ENCODE measurements at regions not wholly inside any gene's neighbourhood (a gene's known extent, or its start where the extent isn't known, plus 50 kb on each side); places are given as distances from the start of the nearest gene placed in this dataset.

GRCh38 chr13:22111152-22111783 lies 440.4 kb downstream of the FGF9 start:
- POLR2A ChIA-PET, result no interaction called here
- Histone ChIP-seq H3K79me2 (ENCODE audit: control insufficient read depth, insufficient read depth, low read length) (no peaks in the 10 kb centered on the region), H3K27me3 (ENCODE audit: control insufficient read depth in 2 of 2, insufficient read depth in 2 of 2, low read length in 2 of 2) (no peaks in the 10 kb centered on the region), H3K4me1 (ENCODE audit: control insufficient read depth, extremely low read depth, insufficient read depth, low read length) (no peaks in the 10 kb centered on the region), H3K27ac (ENCODE audit: insufficient read depth, low read depth, low read length) (no peak overlapping the region), H2AFZ (ENCODE audit: low read depth, low read length) (no peak overlapping the region), H3K9me1 (replicated peaks; ENCODE audit: control insufficient read depth, extremely low read depth, insufficient read depth, low read length) (no peaks in the 10 kb centered on the region), H3K4me3 (replicated peaks in 1 of 3; ENCODE audit: insufficient read depth in 1 of 3, low read depth in 1 of 3, low read length in 3 of 3) (no peak overlapping the region), H3K4me2 (ENCODE audit: insufficient read depth, low read length) (no peak overlapping the region), H3K36me3 (ENCODE audit: control insufficient read depth in 2 of 2, extremely low read depth in 1 of 2, insufficient read depth in 2 of 2, low read length in 2 of 2) (no peaks in the 10 kb centered on the region), H3K9ac (replicated peaks; ENCODE audit: extremely low read depth, insufficient read depth, low read length) (no peak overlapping the region), H4K20me1 (replicated peaks; ENCODE audit: control insufficient read depth, extremely low read depth, insufficient read depth, low read length) (no peaks in the 10 kb centered on the region), H3K9me3 (replicated peaks; ENCODE audit: control insufficient read depth, insufficient read depth, low read length) (peaks cover 4% of the 10 kb centered on the region)
- dilution Hi-C loops (cut with MboI; ENCODE audit: extremely low pct_ligation_motif_present, low sequenced_read_pairs) (no loop called here), intact Hi-C loops (cut with micrococcal nuclease) (no loop called here)
- no TSS peak for BruUV-seq (replicated peaks)
- TF ChIP-seq FOS (IDR thresholded peaks at IDR 0.05; ENCODE audit: borderline replicate concordance, insufficient read depth, low read length), result no peak
- no peak for TF ChIP-seq POLR2A (IDR thresholded peaks at IDR 0.05; ENCODE audit: low read depth, low read length)
- no peak for TF ChIP-seq POLR2AphosphoS5 (IDR thresholded peaks at IDR 0.05; ENCODE audit: insufficient read depth, low read depth, low read length)
- no peak for TF ChIP-seq EZH2 (IDR thresholded peaks at IDR 0.05; ENCODE audit: borderline replicate concordance, low read depth, low read length, severe bottlenecking)
- TF ChIP-seq JUN (IDR thresholded peaks at IDR 0.05; ENCODE audit: borderline replicate concordance, insufficient read depth, insufficient read length, low read depth), result no peak
- TF ChIP-seq MYC (IDR thresholded peaks at IDR 0.05; ENCODE audit: low read depth, low read length), result no peak
- no peak for TF ChIP-seq CTCF (IDR thresholded peaks at IDR 0.05; ENCODE audit: extremely low read depth in 1 of 2, insufficient read depth in 1 of 2, low read depth in 1 of 2, low read length in 2 of 2)
- no peak for TF ChIP-seq GATA2 (IDR thresholded peaks at IDR 0.05; ENCODE audit: insufficient read depth, insufficient read length, low read depth, low read length)
- no peak for TF ChIP-seq MAX (IDR thresholded peaks at IDR 0.05; ENCODE audit: insufficient read depth, insufficient read length)
- CTCF ChIA-PET, result no interaction called here
- FAIRE-seq (no peak), DNase-seq (ENCODE audit: low read depth, low spot score) (no peak)

Data from endothelial cell of umbilical vein (primary cell).